ENCODE measurements at regions not wholly inside any gene's neighbourhood (a gene's known extent, or its start where the extent isn't known, plus 50 kb on each side); places are given as distances from the start of the nearest gene placed in this dataset.

GRCh38 chr5:96199713-96200183 is 233.3 kb downstream of the PCSK1 start:
- H3K36me3 ChIP-seq (ENCODE audit: control insufficient read depth in 1 of 2, insufficient read depth in 2 of 2, low read length in 2 of 2), result no peaks in the 10 kb centered on the region
- H3K27ac ChIP-seq (ENCODE audit: low read depth, low read length), result no peak overlapping the region
- POLR2A ChIA-PET, result no interaction called here
- no peaks in the 10 kb centered on the region for H3K9me3 ChIP-seq (ENCODE audit: control insufficient read depth in 1 of 2, insufficient read depth in 1 of 2, low read depth in 1 of 2, low read length in 2 of 2)
- no peak for ATAC-seq
- no peak overlapping the region for H2AFZ ChIP-seq (ENCODE audit: low read depth, low read length, poor library complexity, severe bottlenecking)
- intact Hi-C loops (cut with micrococcal nuclease), result no loop called here
- H3K79me2 ChIP-seq (ENCODE audit: insufficient read depth, low read length), result no peaks in the 10 kb centered on the region
- H3K4me1 ChIP-seq (ENCODE audit: control insufficient read depth in 1 of 2, insufficient read depth in 2 of 2, low read length in 2 of 2), result no peaks in the 10 kb centered on the region
- BruUV-seq (replicated peaks), result no TSS peak
- no peaks in the 10 kb centered on the region for H3K9me2 ChIP-seq (ENCODE audit: insufficient read depth)
- no peaks in the 10 kb centered on the region for H4K20me1 ChIP-seq (ENCODE audit: insufficient read depth)
- CTCF ChIA-PET, result no interaction called here
- H3K9ac ChIP-seq (ENCODE audit: low read length), result no peak overlapping the region
- no peaks in the 10 kb centered on the region for H3K27me3 ChIP-seq (ENCODE audit: insufficient read depth, low read length)
- no peak for DNase-seq (ENCODE audit: low read depth, low spot score)
- RAD21 ChIA-PET (ENCODE audit: low non-redundant PET in 1 of 2, low total read pairs in 2 of 2, uncharacterized antibody in 2 of 2, unreplicated experiment in 2 of 2), result no interaction called here
- H3K4me3 ChIP-seq (replicated peaks in 1 of 2; ENCODE audit: low read depth in 1 of 2, low read length in 2 of 2), result no peak overlapping the region
- H3K4me2 ChIP-seq (ENCODE audit: low read length), result no peak overlapping the region
- TF ChIP-seq MAX (IDR thresholded peaks at IDR 0.05) (no peak), EZH2 (IDR thresholded peaks at IDR 0.05) (no peak), POLR2AphosphoS5 (IDR thresholded peaks at IDR 0.05; ENCODE audit: low read depth, low read length) (no peak), RAD21 (IDR thresholded peaks at IDR 0.05; ENCODE audit: low read depth) (no peak), EGR1 (IDR thresholded peaks at IDR 0.05; ENCODE audit: low read depth) (no peak), SRF (IDR thresholded peaks at IDR 0.05; ENCODE audit: low read depth) (no peak), JUND (IDR thresholded peaks at IDR 0.05) (no peak), REST (IDR thresholded peaks at IDR 0.05; ENCODE audit: low read depth) (no peak), POLR2A (IDR thresholded peaks at IDR 0.05; ENCODE audit: borderline replicate concordance, extremely low read depth, insufficient read depth, insufficient read length) (no peak), ZNF274 (IDR thresholded peaks at IDR 0.05; ENCODE audit: low read depth, low read length) (no peak), EZH2phosphoT487 (IDR thresholded peaks at IDR 0.05; ENCODE audit: borderline replicate concordance) (no peak), CTCF (IDR thresholded peaks at IDR 0.05 in 2 of 3, conservative IDR thresholded peaks at IDR 0.05 in 1 of 3; ENCODE audit: borderline replicate concordance in 1 of 3, insufficient read depth in 1 of 3, low read depth in 2 of 3, low read length in 2 of 3) (no peak), CBX3 (IDR thresholded peaks at IDR 0.05; ENCODE audit: low read depth) (no peak), ZBTB33 (IDR thresholded peaks at IDR 0.05; ENCODE audit: extremely low read depth, insufficient replicate concordance, low read length) (no peak), SP1 (IDR thresholded peaks at IDR 0.05; ENCODE audit: low read depth) (no peak), YY1 (IDR thresholded peaks at IDR 0.05; ENCODE audit: extremely low read depth, insufficient replicate concordance, low read depth, low read length) (no peak)

All from HCT116 (cell line).